Fibroblast of pulmonary artery (primary cell): ENCODE measurements at regions not wholly inside any gene's neighbourhood (a gene's known extent, or its start where the extent isn't known, plus 50 kb on each side); places are given as distances from the start of the nearest gene placed in this dataset.

Experiments
- DNase-seq: peaks from one replicate; pipeline ENCODE4 v3.0.0-alpha.2; 2010; ENCODE audit warnings: low read depth
- H3K4me3 ChIP-seq: replicated peaks from 2 replicates; pipeline ENCODE4 v1.5.1; 2011; ENCODE audit warnings: low read depth, mild to moderate bottlenecking, control low read depth, low read length, moderate library complexity
- CTCF ChIP-seq: IDR thresholded peaks from 2 replicates; pipeline ENCODE4 v1.5.1; 2011; ENCODE audit warnings: mild to moderate bottlenecking, control low read depth, low read length, inconsistent platforms; ENCODE audit errors: missing control alignments

GRCh38 chr3:20808864-20809263 is 622.9 kb upstream of the SGO1 start:
- TF ChIP-seq CTCF, result no peak
- no peak for DNase-seq
- no peak overlapping the region for H3K4me3 ChIP-seq

GRCh38 chr3:20798666-20799065 is 612.7 kb upstream of the SGO1 start:
- TF ChIP-seq CTCF, result no peak
- H3K4me3 ChIP-seq, result no peak overlapping the region
- no peak for DNase-seq

- no peak overlapping the region for H3K4me3 ChIP-seq
- TF ChIP-seq CTCF, result no peak
- DNase-seq, result no peak
Observed at GRCh38 chr3:20787005-20787404, 601.0 kb upstream of the SGO1 start.

- DNase-seq, result peak; percentile 68
- no peak overlapping the region for H3K4me3 ChIP-seq
- no peak for TF ChIP-seq CTCF
Observed at GRCh38 chr3:20776692-20777091, 590.7 kb upstream of the SGO1 start.

- no peak for DNase-seq
Observed at GRCh38 chr3:20776286-20776685, 590.3 kb upstream of the SGO1 start.

GRCh38 chr3:20773320-20773984 is 587.4 kb upstream of the SGO1 start:
- no peak for TF ChIP-seq CTCF
- DNase-seq, result no peak
- H3K4me3 ChIP-seq, result no peak overlapping the region

More at GRCh38 chr3:20776286-20776685, 590.3 kb upstream of the SGO1 start:
- TF ChIP-seq CTCF, result no peak
- no peak overlapping the region for H3K4me3 ChIP-seq

- no peak for DNase-seq
- H3K4me3 ChIP-seq, result no peak overlapping the region
- TF ChIP-seq CTCF, result no peak
Observed at GRCh38 chr3:20772869-20773268, 586.9 kb upstream of the SGO1 start.
